Endothelial cell of hepatic sinusoid (primary cell): ENCODE measurements at regions not wholly inside any gene's neighbourhood (a gene's known extent, or its start where the extent isn't known, plus 50 kb on each side); places are given as distances from the start of the nearest gene placed in this dataset.

ENCODE experiments used
- in situ Hi-C: cut with HindIII; loops from 2 replicates; pipeline ENCODE4 v1.10.0; 2017; ENCODE audit warnings: low sequenced_read_pairs

- in situ Hi-C loops = loop anchor here (5.0 kb wide), 2 partner anchors 36 to 86 kb away; a partner anchor contains a TSS
Observed at GRCh38 chr6:26195924-26196845, 109.0 kb downstream of the HFE start.

GRCh38 chr6:26196846-26197635 is 109.8 kb downstream of the HFE start:
- in situ Hi-C loops = loop anchor here (5.0 kb wide), 2 partner anchors 35 to 85 kb away; a partner anchor contains a TSS

- in situ Hi-C loops = loop anchor here (5.0 kb wide), 2 partner anchors 35 to 85 kb away; a partner anchor contains a TSS
Observed at GRCh38 chr6:26197636-26197932, 110.4 kb downstream of the HFE start.

GRCh38 chr6:26197933-26198721 is 110.9 kb downstream of the HFE start:
- in situ Hi-C loops = loop anchor here (5.0 kb wide), 2 partner anchors 34 to 84 kb away; a partner anchor contains a TSS

GRCh38 chr6:26198722-26199056 is 111.5 kb downstream of the HFE start:
- in situ Hi-C loops = loop anchor here (5.0 kb wide), 2 partner anchors 34 to 84 kb away; a partner anchor contains a TSS

GRCh38 chr6:26199057-26199772 is 112.0 kb downstream of the HFE start:
- in situ Hi-C loops = loop anchor here (5.0 kb wide), 2 partner anchors 33 to 83 kb away; a partner anchor contains a TSS

GRCh38 chr6:26199773-26200764 is 112.8 kb downstream of the HFE start:
- in situ Hi-C loops = loop anchor here (5.0 kb wide), 2 partner anchors 32 to 82 kb away; a partner anchor contains a TSS

- in situ Hi-C loops = no loop called here
Observed at GRCh38 chr6:26200918-26201721, 113.9 kb downstream of the HFE start.

GRCh38 chr6:26202201-26202611 is 115.0 kb downstream of the HFE start:
- in situ Hi-C loops = no loop called here

- in situ Hi-C loops = no loop called here
Observed at GRCh38 chr6:26202811-26203583, 115.8 kb downstream of the HFE start.

GRCh38 chr6:26204332-26205160 is 117.3 kb downstream of the HFE start:
- in situ Hi-C loops = no loop called here

- in situ Hi-C loops = no loop called here
Observed at GRCh38 chr6:26205161-26205624, 118.0 kb downstream of the HFE start.

GRCh38 chr6:26205625-26206574 is 118.7 kb downstream of the HFE start:
- in situ Hi-C loops = no loop called here

- in situ Hi-C loops = no loop called here
Observed at GRCh38 chr6:26206868-26207801, 119.9 kb downstream of the HFE start.
